ENCODE measurements at regions not wholly inside any gene's neighbourhood (a gene's known extent, or its start where the extent isn't known, plus 50 kb on each side); places are given as distances from the start of the nearest gene placed in this dataset.
A peak's percentile ranks its signal among the peaks of the same experiment; 100 is the strongest.

DNA sequence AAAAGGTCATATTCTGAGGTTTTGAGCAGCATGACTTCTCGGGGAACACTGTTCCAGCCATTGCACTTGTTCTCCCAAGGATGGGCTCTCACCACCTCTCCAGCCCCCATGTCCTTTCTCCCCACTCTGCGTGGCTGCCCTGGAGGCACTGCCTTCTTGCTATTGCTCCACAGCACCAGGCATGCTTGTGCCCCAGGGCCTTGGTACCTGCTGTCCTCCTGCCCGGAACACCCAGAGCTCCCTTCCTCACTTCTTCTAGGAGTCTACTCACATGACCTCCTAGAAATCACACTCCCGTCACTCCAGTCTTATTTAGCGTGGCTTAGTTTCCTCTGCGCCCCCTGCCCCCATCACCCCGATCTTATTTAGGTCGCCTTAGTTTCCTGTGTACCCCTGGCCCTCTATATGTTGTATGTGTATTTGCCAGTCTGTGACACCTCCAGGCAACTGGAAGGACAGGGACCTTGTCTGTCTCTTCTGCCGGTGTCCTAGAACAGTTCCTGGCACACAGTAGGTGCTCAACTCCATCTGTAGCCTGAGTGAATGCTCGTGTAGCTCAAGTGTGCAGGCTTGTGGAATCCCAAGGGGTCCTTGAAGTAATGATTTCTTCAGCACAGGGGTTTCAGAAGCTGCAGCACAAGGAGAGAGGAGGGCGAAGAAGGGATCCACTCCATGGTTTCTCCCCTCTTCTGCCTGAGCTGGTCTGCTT, 208.6 kb upstream of the CIBAR2 start:
- Histone ChIP-seq H3K27me3 (no peaks in the 10 kb centered on the region), H3K4me3 (no peak overlapping the region), H3K9me3 (no peaks in the 10 kb centered on the region), H3K36me3 (no peaks in the 10 kb centered on the region), H3K27ac (peak overlapping the region; percentile 76 to 91 (median 86)), H3K4me1 (peaks cover 23 to 49% (median 43%) of the 10 kb centered on the region in 4 donors)
- TF ChIP-seq, protein P1, sequence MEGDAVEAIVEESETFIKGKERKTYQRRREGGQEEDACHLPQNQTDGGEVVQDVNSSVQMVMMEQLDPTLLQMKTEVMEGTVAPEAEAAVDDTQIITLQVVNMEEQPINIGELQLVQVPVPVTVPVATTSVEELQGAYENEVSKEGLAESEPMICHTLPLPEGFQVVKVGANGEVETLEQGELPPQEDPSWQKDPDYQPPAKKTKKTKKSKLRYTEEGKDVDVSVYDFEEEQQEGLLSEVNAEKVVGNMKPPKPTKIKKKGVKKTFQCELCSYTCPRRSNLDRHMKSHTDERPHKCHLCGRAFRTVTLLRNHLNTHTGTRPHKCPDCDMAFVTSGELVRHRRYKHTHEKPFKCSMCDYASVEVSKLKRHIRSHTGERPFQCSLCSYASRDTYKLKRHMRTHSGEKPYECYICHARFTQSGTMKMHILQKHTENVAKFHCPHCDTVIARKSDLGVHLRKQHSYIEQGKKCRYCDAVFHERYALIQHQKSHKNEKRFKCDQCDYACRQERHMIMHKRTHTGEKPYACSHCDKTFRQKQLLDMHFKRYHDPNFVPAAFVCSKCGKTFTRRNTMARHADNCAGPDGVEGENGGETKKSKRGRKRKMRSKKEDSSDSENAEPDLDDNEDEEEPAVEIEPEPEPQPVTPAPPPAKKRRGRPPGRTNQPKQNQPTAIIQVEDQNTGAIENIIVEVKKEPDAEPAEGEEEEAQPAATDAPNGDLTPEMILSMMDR (IDR thresholded peaks at IDR 0.05) = no peak
- TF ChIP-seq POLR2A (IDR thresholded peaks at IDR 0.05) = no peak
- no peak for TF ChIP-seq EP300 (IDR thresholded peaks at IDR 0.05)
- TF ChIP-seq POLR2AphosphoS5 (IDR thresholded peaks at IDR 0.05) = no peak
- intact Hi-C loops (cut with DNase I; ENCODE audit: low total_unique reads) = no loop called here
- no peak for DNase-seq
- WGBS, 5 donors = 86 to 94% (median 89%) methylated on average over 11 of the region's 11 CpGs

DNA sequence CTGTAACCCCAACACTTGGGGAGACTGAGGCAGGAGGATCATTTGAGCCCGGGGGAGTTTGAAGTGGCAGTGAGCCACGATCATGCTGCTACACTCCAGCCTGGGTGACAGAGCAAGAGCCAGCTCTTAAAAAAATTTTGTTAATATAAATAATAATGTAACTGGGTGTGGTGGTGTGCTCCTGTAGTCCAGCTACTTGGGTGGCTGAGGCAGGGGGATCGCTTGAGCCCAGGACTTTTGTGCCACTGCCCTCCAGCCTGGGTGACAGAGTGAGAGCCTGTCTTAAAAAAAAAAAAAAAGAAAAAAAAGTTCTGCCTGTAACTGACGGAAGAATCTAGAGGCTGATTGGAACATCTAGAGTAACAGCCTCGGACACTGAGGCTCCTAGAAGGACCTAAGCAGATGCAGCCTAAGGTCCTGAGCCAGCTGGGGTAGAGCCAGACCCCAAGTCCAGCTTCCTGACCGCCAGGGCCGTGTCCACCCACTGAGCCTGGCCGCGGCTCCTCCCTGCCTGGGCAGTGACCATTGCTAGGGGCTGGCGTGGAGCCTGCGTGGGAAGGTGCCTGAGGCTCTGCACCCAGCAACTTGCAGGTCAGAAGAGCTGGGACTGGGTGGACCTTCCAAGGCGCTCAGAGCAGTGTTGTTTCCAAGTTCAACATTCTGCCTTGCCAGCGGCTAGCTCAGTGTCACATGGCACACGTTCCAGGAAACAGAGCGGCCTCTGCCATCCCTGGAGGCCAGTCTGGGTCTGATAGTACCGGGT, 209.4 kb upstream of the CIBAR2 start:
- intact Hi-C loops (cut with DNase I; ENCODE audit: low total_unique reads) = no loop called here
- Histone ChIP-seq H3K9me3 (no peaks in the 10 kb centered on the region), H3K36me3 (no peaks in the 10 kb centered on the region), H3K4me3 (peak overlapping the region in 1 of 4 donors; percentile 10), H3K27me3 (no peaks in the 10 kb centered on the region), H3K4me1 (peaks cover 23 to 43% (median 37%) of the 10 kb centered on the region in 4 donors), H3K27ac (peak overlapping the region; percentile 76 to 91 (median 86))
- TF ChIP-seq POLR2AphosphoS5 (IDR thresholded peaks at IDR 0.05) (peak; percentile 74 to 82 (median 77)), POLR2A (IDR thresholded peaks at IDR 0.05) (no peak), EP300 (IDR thresholded peaks at IDR 0.05) (no peak)
- TF ChIP-seq, protein P1 (IDR thresholded peaks at IDR 0.05) = peak in 1 of 7 experiments; percentile 19
- peak; percentile 86 to 96 for DNase-seq
- 7 to 15% (median 11%) methylated on average over 11 to 16 of the region's 16 CpGs for WGBS, 5 donors

DNA sequence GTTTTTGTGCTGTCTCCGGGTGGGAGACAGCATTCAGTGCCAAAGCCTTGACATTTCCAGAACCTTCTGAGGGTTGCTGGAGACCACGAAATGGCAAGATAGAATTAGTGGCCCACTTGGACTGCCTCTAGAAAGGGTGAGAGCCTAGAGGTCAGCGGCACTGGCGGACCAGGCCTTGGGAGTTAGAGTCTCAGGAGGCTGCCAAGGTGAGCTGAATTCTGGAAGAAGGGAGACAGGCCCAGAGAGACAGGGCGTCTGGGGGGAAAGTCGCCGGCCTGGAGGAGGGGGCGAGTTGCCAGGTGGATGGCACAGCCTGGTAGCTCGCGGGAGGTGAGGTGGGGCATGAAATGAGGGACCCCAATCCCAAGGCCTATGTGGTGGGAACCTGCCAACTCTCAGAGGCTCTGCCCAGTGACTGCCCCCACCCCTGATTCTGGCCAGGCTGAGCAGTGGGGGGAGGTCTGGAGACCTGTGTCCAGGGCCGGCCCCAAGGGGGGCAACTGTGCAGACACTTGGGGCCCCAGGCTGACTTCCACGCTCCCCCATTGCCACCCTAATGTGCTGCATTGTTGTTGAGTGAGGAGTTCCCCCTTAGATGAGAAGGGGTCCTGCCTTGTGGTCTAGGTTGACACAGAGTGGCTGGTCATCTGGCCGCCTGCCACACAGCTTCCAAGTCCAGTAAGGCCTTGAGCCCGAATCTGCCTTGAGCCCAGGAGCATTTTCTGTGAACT, 211.1 kb upstream of the CIBAR2 start:
- Histone ChIP-seq H3K27ac (peak overlapping the region; percentile 76 to 91 (median 86)), H3K4me3 (no peak overlapping the region), H3K4me1 (peaks cover 28 to 45% (median 37%) of the 10 kb centered on the region in 4 donors), H3K36me3 (no peaks in the 10 kb centered on the region), H3K9me3 (no peaks in the 10 kb centered on the region), H3K27me3 (peaks cover 0 to 6% (median 0%) of the 10 kb centered on the region in 3 donors)
- no peak for DNase-seq
- intact Hi-C loops (cut with DNase I; ENCODE audit: low total_unique reads) = no loop called here
- 76 to 85% (median 81%) methylated on average over 13 to 14 of the region's 14 CpGs for WGBS, 5 donors
- TF ChIP-seq EP300 (IDR thresholded peaks at IDR 0.05) = no peak
- TF ChIP-seq, protein P1 (IDR thresholded peaks at IDR 0.05) = no peak
- TF ChIP-seq POLR2A (IDR thresholded peaks at IDR 0.05) = no peak
- TF ChIP-seq POLR2AphosphoS5 (IDR thresholded peaks at IDR 0.05) = no peak

DNA sequence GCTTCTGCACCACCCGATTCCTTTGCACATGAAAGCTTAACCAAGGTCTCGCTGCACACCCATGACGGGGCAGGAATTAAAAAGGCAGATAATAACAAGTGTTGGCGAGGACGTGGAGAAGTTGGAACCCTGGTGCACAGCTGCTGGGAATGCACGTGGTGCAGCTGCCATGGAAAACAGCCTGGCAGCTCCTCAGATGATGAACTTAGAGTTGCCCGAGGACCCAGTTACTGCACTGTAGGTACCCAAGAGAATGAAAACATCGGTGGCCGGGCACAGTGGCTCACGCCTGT, 211.6 kb upstream of the CIBAR2 start:
- DNase-seq = no peak
- Histone ChIP-seq H3K4me3 (no peak overlapping the region), H3K27me3 (peaks cover 0 to 6% (median 0%) of the 10 kb centered on the region in 3 donors), H3K4me1 (peaks cover 33 to 51% (median 42%) of the 10 kb centered on the region in 4 donors), H3K36me3 (no peaks in the 10 kb centered on the region), H3K27ac (peak overlapping the region in 2 of 5 donors; percentile 86 to 91), H3K9me3 (no peaks in the 10 kb centered on the region)
- 94 to 98% (median 97%) methylated on average over 10 of the region's 10 CpGs for WGBS, 5 donors
- intact Hi-C loops (cut with DNase I; ENCODE audit: low total_unique reads) = no loop called here
- TF ChIP-seq, protein P1 (IDR thresholded peaks at IDR 0.05) = no peak
- TF ChIP-seq POLR2AphosphoS5 (IDR thresholded peaks at IDR 0.05) (no peak), POLR2A (IDR thresholded peaks at IDR 0.05) (no peak), EP300 (IDR thresholded peaks at IDR 0.05) (no peak)
